Left ventricle myocardium inferior (tissue), 1 donor: ENCODE measurements at regions not wholly inside any gene's neighbourhood (a gene's known extent, or its start where the extent isn't known, plus 50 kb on each side); places are given as distances from the start of the nearest gene placed in this dataset.

Experiments
- DNase-seq: peaks from one replicate; pipeline ENCODE4 v3.0.0-alpha.2; 2020
- H3K27ac ChIP-seq: fragments of 200-600 bp; replicated peaks from 2 replicates; pipeline ENCODE4 v1.8.0; 2021
- H3K27me3 ChIP-seq: fragments of 200-600 bp; 2 replicates; pipeline ENCODE4 v1.8.0; 2021; ENCODE audit warnings: low read depth
- H3K36me3 ChIP-seq: fragments of 200-600 bp; 2 replicates; pipeline ENCODE4 v1.8.0; 2021
- H3K4me1 ChIP-seq: fragments of 200-600 bp; 2 replicates; pipeline ENCODE4 v1.8.0; 2021
- H3K4me3 ChIP-seq: fragments of 200-600 bp; 2 replicates; pipeline ENCODE4 v1.8.0; 2021; ENCODE audit warnings: mild to moderate bottlenecking, moderate library complexity
- H3K9me3 ChIP-seq: fragments of 200-600 bp; replicated peaks from 2 replicates; pipeline ENCODE4 v1.8.0; 2021
- CTCF ChIP-seq: fragments of 200-600 bp; IDR thresholded peaks from 2 replicates; pipeline ENCODE4 v1.8.0; 2021; ENCODE audit warnings: antibody characterized with exemption, mild to moderate bottlenecking, borderline replicate concordance
- intact Hi-C: fragments of 100-400 bp; cut with micrococcal nuclease; formaldehyde crosslinking; loops from one replicate; pipeline ENCODE4 v1.11.0; 2022
- donor health status: DM: no; HTN: yes; CAD: no; lungs with severe emphysema.

- no peak for DNase-seq
- TF ChIP-seq CTCF = no peak
- Histone ChIP-seq H3K27me3 (peaks cover 77% of the 10 kb centered on the region), H3K9me3 (no peaks in the 10 kb centered on the region), H3K4me3 (no peak overlapping the region), H3K27ac (no peak overlapping the region), H3K4me1 (no peaks in the 10 kb centered on the region), H3K36me3 (no peaks in the 10 kb centered on the region)
- intact Hi-C loops = no loop called here
These were observed 71.3 kb downstream of the IRX5 start for GRCh38 chr16:55001931-55002330.

- peaks cover 75% of the 10 kb centered on the region for H3K27me3 ChIP-seq
- DNase-seq = no peak
- H3K4me3 ChIP-seq = no peak overlapping the region
- no peak overlapping the region for H3K27ac ChIP-seq
- TF ChIP-seq CTCF = no peak
- H3K4me1 ChIP-seq = no peaks in the 10 kb centered on the region
- intact Hi-C loops = no loop called here
- no peaks in the 10 kb centered on the region for H3K9me3 ChIP-seq
- H3K36me3 ChIP-seq = no peaks in the 10 kb centered on the region
These were observed 71.8 kb downstream of the IRX5 start for GRCh38 chr16:55002419-55002818.

DNA sequence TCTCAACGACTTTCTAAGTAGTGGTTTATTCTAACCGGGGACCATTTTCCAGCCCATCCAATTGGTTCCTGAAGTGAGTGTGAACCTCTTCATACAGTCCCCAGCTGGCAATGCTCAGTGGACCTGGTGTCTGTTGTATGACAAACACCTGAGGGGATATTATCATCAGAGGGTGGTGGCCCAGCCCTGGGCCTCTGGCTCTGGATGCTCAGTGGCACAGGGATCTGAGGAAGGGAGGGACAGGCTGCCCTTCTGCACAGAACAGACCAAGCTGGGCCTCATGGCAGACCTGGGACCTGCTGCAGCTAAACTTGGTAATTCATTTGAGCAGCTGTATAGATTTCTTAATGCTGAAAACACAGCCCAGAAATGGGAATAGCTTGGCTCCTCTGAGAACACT, 72.6 kb downstream of the IRX5 start:
- Histone ChIP-seq H3K36me3 (no peaks in the 10 kb centered on the region), H3K27ac (no peak overlapping the region), H3K9me3 (no peaks in the 10 kb centered on the region), H3K4me3 (no peak overlapping the region), H3K4me1 (no peaks in the 10 kb centered on the region), H3K27me3 (peaks cover 73% of the 10 kb centered on the region)
- TF ChIP-seq CTCF = no peak
- intact Hi-C loops = no loop called here
- DNase-seq = no peak

DNA sequence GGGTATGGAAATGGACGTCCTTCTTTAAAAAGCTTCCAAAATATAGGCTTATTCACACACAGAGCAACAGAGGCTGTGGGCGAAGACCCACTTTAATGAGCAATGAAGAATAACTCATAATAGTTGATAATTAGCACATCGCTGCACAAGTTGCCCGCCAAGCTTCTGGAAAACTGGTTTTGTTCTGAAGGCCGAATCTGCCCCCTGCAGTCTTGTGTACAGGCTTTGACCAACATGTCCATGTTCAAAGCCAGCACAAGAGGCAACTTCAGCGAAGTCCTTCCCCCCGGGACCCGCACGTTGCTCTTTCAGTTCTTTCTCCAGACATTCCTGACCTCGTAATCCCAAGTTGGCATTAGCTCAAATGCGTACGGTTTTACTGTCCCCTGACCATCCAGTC, 73.3 kb downstream of the IRX5 start:
- intact Hi-C loops = no loop called here

DNA sequence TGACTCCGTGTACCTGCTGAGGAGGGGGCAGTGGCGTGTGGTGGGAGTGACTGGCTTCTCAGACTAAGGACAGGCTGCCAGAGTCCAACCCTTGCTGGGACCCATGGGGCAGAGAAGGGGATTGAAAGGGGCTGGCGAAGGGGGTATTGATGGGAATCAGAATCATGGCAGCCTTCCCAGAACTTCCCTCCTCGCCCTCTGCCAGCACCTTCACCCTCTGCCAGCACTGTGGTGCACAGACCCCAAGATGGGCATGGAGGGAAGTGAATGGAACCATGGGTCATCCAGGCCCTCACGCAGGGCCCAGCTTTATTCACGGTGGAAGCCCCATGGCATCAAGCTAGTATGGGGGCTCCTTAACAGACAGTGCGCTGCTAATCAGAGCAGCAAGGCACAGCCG, 76.8 kb downstream of the IRX5 start:
- no peak for TF ChIP-seq CTCF

More for the DNA sequence above, 73.3 kb downstream of the IRX5 start:
- Histone ChIP-seq H3K4me3 (no peak overlapping the region), H3K4me1 (no peaks in the 10 kb centered on the region), H3K9me3 (no peaks in the 10 kb centered on the region), H3K27me3 (peaks cover 73% of the 10 kb centered on the region), H3K27ac (no peak overlapping the region), H3K36me3 (no peaks in the 10 kb centered on the region)
- DNase-seq = no peak
- TF ChIP-seq CTCF = no peak

More for the DNA sequence above, 76.8 kb downstream of the IRX5 start:
- Histone ChIP-seq H3K27me3 (peaks cover 48% of the 10 kb centered on the region), H3K4me3 (no peak overlapping the region), H3K27ac (no peak overlapping the region), H3K36me3 (no peaks in the 10 kb centered on the region), H3K4me1 (no peaks in the 10 kb centered on the region), H3K9me3 (no peaks in the 10 kb centered on the region)
- no peak for DNase-seq
- intact Hi-C loops = no loop called here
